ENCODE measurements at regions not wholly inside any gene's neighbourhood (a gene's known extent, or its start where the extent isn't known, plus 50 kb on each side); places are given as distances from the start of the nearest gene placed in this dataset.

DNA sequence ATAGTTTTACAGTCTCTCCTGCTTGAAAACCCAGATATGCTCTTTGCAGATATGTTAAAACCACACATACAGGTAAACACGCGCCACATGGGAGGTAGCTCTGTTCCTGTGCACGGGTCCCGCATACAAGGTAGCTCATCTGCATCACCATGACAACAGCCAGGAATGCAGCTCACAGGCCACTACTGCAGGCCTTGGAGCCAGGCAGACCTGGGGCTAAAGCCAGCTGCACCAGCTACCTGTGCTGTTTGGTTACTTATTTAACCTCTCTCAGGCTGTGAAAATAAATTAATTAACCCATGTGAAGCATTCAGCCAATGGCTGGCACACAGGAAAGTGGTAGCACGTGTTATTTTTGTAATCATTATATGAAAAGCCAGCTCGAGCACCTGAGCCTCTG lies 428.3 kb downstream of the TNS3 start:
- TF ChIP-seq POLR2A (IDR thresholded peaks at IDR 0.05), result no peak
- TF ChIP-seq, protein P1, sequence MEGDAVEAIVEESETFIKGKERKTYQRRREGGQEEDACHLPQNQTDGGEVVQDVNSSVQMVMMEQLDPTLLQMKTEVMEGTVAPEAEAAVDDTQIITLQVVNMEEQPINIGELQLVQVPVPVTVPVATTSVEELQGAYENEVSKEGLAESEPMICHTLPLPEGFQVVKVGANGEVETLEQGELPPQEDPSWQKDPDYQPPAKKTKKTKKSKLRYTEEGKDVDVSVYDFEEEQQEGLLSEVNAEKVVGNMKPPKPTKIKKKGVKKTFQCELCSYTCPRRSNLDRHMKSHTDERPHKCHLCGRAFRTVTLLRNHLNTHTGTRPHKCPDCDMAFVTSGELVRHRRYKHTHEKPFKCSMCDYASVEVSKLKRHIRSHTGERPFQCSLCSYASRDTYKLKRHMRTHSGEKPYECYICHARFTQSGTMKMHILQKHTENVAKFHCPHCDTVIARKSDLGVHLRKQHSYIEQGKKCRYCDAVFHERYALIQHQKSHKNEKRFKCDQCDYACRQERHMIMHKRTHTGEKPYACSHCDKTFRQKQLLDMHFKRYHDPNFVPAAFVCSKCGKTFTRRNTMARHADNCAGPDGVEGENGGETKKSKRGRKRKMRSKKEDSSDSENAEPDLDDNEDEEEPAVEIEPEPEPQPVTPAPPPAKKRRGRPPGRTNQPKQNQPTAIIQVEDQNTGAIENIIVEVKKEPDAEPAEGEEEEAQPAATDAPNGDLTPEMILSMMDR (IDR thresholded peaks at IDR 0.05), result no peak
